SH-SY5Y (cell line): ENCODE measurements at regions not wholly inside any gene's neighbourhood (a gene's known extent, or its start where the extent isn't known, plus 50 kb on each side); places are given as distances from the start of the nearest gene placed in this dataset.

ENCODE experiments used
- GATA2 ChIP-seq: IDR thresholded peaks from 2 replicates; pipeline ENCODE4 v1.6.1; 2011; ENCODE audit warnings: mild to moderate bottlenecking, low read depth, low read length
- GATA3 ChIP-seq: IDR thresholded peaks from 2 replicates; pipeline ENCODE4 v1.6.1; 2011; ENCODE audit warnings: low read depth, mild to moderate bottlenecking, low read length, moderate library complexity

DNA sequence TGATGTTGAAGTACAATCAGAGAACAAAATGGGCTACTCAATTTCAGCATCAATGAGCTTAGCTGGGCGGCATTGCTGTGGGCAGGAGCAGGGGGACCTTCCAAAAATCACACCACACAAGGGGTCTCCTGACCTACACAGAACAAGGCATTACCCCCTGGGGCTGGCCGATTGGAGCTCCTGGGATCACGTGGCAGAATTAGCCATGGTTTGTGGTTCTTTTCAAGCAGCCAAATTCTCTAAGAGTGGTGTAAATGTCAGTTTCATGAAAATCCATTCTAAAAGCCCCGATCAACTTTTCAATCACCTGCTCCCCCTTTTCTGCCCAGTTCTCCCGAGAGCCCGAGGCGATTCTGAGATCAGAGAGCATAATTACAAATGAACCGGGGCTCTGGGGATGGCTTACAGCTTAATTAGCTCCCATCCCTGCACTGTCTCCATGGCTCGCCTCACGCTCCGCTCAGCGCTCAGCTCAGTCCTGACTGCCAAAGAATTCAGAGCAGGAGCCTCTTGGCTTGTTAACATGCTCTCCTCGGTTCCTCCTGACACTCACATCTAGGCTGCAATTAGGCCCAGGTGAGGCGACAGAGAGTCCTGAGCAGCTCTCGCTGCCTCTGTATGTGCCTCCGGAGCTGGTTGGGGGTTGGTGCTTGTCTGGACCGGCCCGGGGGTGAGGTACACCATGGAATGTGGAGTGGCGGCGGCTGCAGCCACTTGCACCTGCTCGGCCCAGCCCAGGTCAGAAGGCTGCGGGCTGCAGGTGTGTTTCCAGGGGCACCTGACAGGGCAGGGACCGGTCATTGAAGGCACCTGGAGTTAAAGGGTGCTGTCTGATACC is 111.8 kb downstream of the WDR11 start:
- TF ChIP-seq GATA2 (no peak), GATA3 (no peak)
